Erythroblast (primary cell): ENCODE measurements at regions not wholly inside any gene's neighbourhood (a gene's known extent, or its start where the extent isn't known, plus 50 kb on each side); places are given as distances from the start of the nearest gene placed in this dataset.

Experiments
- DNase-seq, 2 experiments: peaks; one replicate each; lab custom pipeline; 2025; lab: John Stamatoyannopoulos, UW
- GATA1 ChIP-seq: IDR thresholded peaks from 2 replicates; pipeline ENCODE4 v1.6.1; 2011; ENCODE audit warnings: low read depth, mild to moderate bottlenecking, control low read depth, low read length, moderate library complexity
- POLR2A ChIP-seq: IDR thresholded peaks from 2 replicates; pipeline ENCODE4 v1.6.1; 2011; ENCODE audit warnings: mild to moderate bottlenecking, low read length

- no peak for DNase-seq
- TF ChIP-seq GATA1 (no peak), POLR2A (no peak)
Observed at GRCh38 chr2:153140498-153140897, 338.1 kb downstream of the RPRM start.

GRCh38 chr2:153138651-153139375 lies 339.7 kb downstream of the RPRM start:
- DNase-seq: no peak
- no peak for TF ChIP-seq POLR2A
- TF ChIP-seq GATA1: no peak

GRCh38 chr2:153136216-153136615 lies 342.3 kb downstream of the RPRM start:
- TF ChIP-seq POLR2A (no peak), GATA1 (no peak)
- no peak for DNase-seq

- TF ChIP-seq POLR2A (no peak), GATA1 (no peak)
- no peak for DNase-seq
Observed at GRCh38 chr2:153134725-153135124, 343.8 kb downstream of the RPRM start.

GRCh38 chr2:153133716-153134115 lies 344.8 kb downstream of the RPRM start:
- no peak for TF ChIP-seq POLR2A
- TF ChIP-seq GATA1: no peak
- DNase-seq: no peak

GRCh38 chr2:153132418-153132817 lies 346.1 kb downstream of the RPRM start:
- DNase-seq: no peak
- TF ChIP-seq POLR2A (no peak), GATA1 (no peak)

- TF ChIP-seq POLR2A: no peak
- no peak for TF ChIP-seq GATA1
- DNase-seq: no peak
Observed at GRCh38 chr2:153115141-153115540, 363.4 kb downstream of the RPRM start.

- DNase-seq: no peak
- TF ChIP-seq GATA1 (no peak), POLR2A (no peak)
Observed at GRCh38 chr2:153110486-153110885, 368.1 kb downstream of the RPRM start.

GRCh38 chr2:153109793-153110192 lies 368.8 kb downstream of the RPRM start:
- no peak for DNase-seq
- TF ChIP-seq GATA1 (no peak), POLR2A (no peak)

- no peak for TF ChIP-seq POLR2A
- no peak for TF ChIP-seq GATA1
- no peak for DNase-seq
Observed at GRCh38 chr2:153106802-153107477, 371.6 kb downstream of the RPRM start.

GRCh38 chr2:153105829-153106578 lies 372.6 kb downstream of the RPRM start:
- TF ChIP-seq GATA1 (no peak), POLR2A (no peak)
- DNase-seq: no peak

GRCh38 chr2:153101187-153101586 lies 377.4 kb downstream of the RPRM start:
- TF ChIP-seq POLR2A: no peak
- no peak for TF ChIP-seq GATA1
- no peak for DNase-seq

- no peak for DNase-seq
- TF ChIP-seq GATA1: no peak
- no peak for TF ChIP-seq POLR2A
Observed at GRCh38 chr2:153100151-153100550, 378.4 kb downstream of the RPRM start.

GRCh38 chr2:153098073-153098472 lies 379.7 kb downstream of the ARL6IP6 start:
- no peak for TF ChIP-seq POLR2A
- TF ChIP-seq GATA1: no peak
- no peak for DNase-seq

GRCh38 chr2:153096272-153096671 lies 377.9 kb downstream of the ARL6IP6 start:
- TF ChIP-seq POLR2A: no peak
- no peak for DNase-seq

- DNase-seq: no peak
- TF ChIP-seq POLR2A: no peak
- TF ChIP-seq GATA1: no peak
Observed at GRCh38 chr2:153091344-153091743, 372.9 kb downstream of the ARL6IP6 start.
